Sigmoid colon (tissue), 6 donors: ENCODE measurements at regions not wholly inside any gene's neighbourhood (a gene's known extent, or its start where the extent isn't known, plus 50 kb on each side); places are given as distances from the start of the nearest gene placed in this dataset.

Experiments
- DNase-seq: peaks from one replicate; pipeline ENCODE4 v3.0.0-alpha.2; 2019
- H3K27ac ChIP-seq, 4 donors: fragments of 200-600 bp; sonication (generic); one replicate each; pipeline ENCODE4 v1.5.1; 2016 to 2019; ENCODE audit warnings: mild to moderate bottlenecking in 1 of 4
- H3K27me3 ChIP-seq, 3 donors: fragments of 200-600 bp; sonication (generic); one replicate each; pipeline ENCODE4 v1.5.1; 2019; ENCODE audit warnings: mild to moderate bottlenecking in 1 of 3
- H3K36me3 ChIP-seq, 4 donors: fragments of 200-600 bp; sonication (generic); one replicate each; pipeline ENCODE4 v1.5.1; 2016 to 2019
- H3K4me1 ChIP-seq, 4 donors: fragments of 200-600 bp; sonication (generic); one replicate each; pipeline ENCODE4 v1.5.1; 2017 to 2019
- H3K4me3 ChIP-seq, 4 donors: fragments of 200-600 bp; sonication (generic); one replicate each; pipeline ENCODE4 v1.5.1; 2017 to 2019; ENCODE audit warnings: mild to moderate bottlenecking in 2 of 4, moderate library complexity in 1 of 4
- H3K9me3 ChIP-seq, 4 donors: fragments of 200-600 bp in 3 of 4; sonication (generic) in 3 of 4; one replicate each; pipeline versions ENCODE4 v1.5.1 to v1.6.1; 2013 to 2019
- EP300 ChIP-seq, 4 donors: sonication (generic); formaldehyde crosslinking; IDR thresholded peaks; one replicate each; pipeline ENCODE4 v1.6.1; 2017; ENCODE audit warnings: antibody characterized with exemption in 4 of 4
- POLR2A ChIP-seq, 2 donors: fragments of 450-650 bp; IDR thresholded peaks; one replicate each; pipeline ENCODE4 v1.6.1; 2016; ENCODE audit warnings: antibody characterized with exemption in 2 of 2, mild to moderate bottlenecking in 2 of 2, moderate library complexity in 2 of 2
- POLR2AphosphoS5 ChIP-seq, 4 donors: sonication (generic); formaldehyde crosslinking; IDR thresholded peaks; one replicate each; pipeline ENCODE4 v1.6.1; 2017; ENCODE audit warnings: antibody characterized with exemption in 4 of 4
- WGBS, 2 donors: extraction: QIAGEN DNeasy Blood & Tissue Kit; methylation state at CpG; one replicate each; pipeline ENCODE4 v1.1.7; 2013; 5-methylcytosine and 5-hydroxymethylcytosine counted together
- intact Hi-C: fragments of 100-400 bp; cut with DNase I; formaldehyde crosslinking; loops from one replicate; pipeline ENCODE4 v1.15.1; 2023
- TF ChIP-seq, protein P1 (sequence below), 4 experiments: fragments of 450-650 bp in 3 of 4; fragments of 200-600 bp in 1 of 4; IDR thresholded peaks; one replicate each; pipeline ENCODE4 v1.5.1; 2016 to 2019; ENCODE audit warnings: antibody characterized with exemption in 4 of 4, mild to moderate bottlenecking in 3 of 4, moderate library complexity in 2 of 4
- donor health status: healthy with polysubstance abuse.
- donor health status: healthy.

GRCh38 chr2:219989744-219990143 lies 362.3 kb downstream of the SLC4A3 start:
- 83 to 87% methylated on average over 7 of the region's 7 CpGs for WGBS, 2 donors
- no peak for DNase-seq
- TF ChIP-seq POLR2AphosphoS5 (IDR thresholded peaks at IDR 0.05): no peak
- TF ChIP-seq EP300 (IDR thresholded peaks at IDR 0.05): no peak
- no peak for TF ChIP-seq POLR2A (IDR thresholded peaks at IDR 0.05)
- TF ChIP-seq, protein P1, sequence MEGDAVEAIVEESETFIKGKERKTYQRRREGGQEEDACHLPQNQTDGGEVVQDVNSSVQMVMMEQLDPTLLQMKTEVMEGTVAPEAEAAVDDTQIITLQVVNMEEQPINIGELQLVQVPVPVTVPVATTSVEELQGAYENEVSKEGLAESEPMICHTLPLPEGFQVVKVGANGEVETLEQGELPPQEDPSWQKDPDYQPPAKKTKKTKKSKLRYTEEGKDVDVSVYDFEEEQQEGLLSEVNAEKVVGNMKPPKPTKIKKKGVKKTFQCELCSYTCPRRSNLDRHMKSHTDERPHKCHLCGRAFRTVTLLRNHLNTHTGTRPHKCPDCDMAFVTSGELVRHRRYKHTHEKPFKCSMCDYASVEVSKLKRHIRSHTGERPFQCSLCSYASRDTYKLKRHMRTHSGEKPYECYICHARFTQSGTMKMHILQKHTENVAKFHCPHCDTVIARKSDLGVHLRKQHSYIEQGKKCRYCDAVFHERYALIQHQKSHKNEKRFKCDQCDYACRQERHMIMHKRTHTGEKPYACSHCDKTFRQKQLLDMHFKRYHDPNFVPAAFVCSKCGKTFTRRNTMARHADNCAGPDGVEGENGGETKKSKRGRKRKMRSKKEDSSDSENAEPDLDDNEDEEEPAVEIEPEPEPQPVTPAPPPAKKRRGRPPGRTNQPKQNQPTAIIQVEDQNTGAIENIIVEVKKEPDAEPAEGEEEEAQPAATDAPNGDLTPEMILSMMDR (IDR thresholded peaks at IDR 0.05): no peak
- no peaks in the 10 kb centered on the region for H3K4me1 ChIP-seq
- intact Hi-C loops: no loop called here
- H3K27me3 ChIP-seq: no peaks in the 10 kb centered on the region
- H3K36me3 ChIP-seq: no peaks in the 10 kb centered on the region
- no peak overlapping the region for H3K27ac ChIP-seq
- no peaks in the 10 kb centered on the region for H3K9me3 ChIP-seq
- no peak overlapping the region for H3K4me3 ChIP-seq

- TF ChIP-seq EP300 (IDR thresholded peaks at IDR 0.05) (no peak), POLR2AphosphoS5 (IDR thresholded peaks at IDR 0.05) (no peak), POLR2A (IDR thresholded peaks at IDR 0.05) (no peak)
- TF ChIP-seq, protein P1 (IDR thresholded peaks at IDR 0.05): no peak
- DNase-seq: no peak
- H3K36me3 ChIP-seq: no peaks in the 10 kb centered on the region
- WGBS, 2 donors: 76 to 79% methylated on average over 2 of the region's 2 CpGs
- intact Hi-C loops: no loop called here
- H3K27me3 ChIP-seq: no peaks in the 10 kb centered on the region
- H3K27ac ChIP-seq: no peak overlapping the region
- no peaks in the 10 kb centered on the region for H3K9me3 ChIP-seq
- H3K4me3 ChIP-seq: no peak overlapping the region
- H3K4me1 ChIP-seq: no peaks in the 10 kb centered on the region
Observed at GRCh38 chr2:219991116-219991515, 363.7 kb downstream of the SLC4A3 start.

DNA sequence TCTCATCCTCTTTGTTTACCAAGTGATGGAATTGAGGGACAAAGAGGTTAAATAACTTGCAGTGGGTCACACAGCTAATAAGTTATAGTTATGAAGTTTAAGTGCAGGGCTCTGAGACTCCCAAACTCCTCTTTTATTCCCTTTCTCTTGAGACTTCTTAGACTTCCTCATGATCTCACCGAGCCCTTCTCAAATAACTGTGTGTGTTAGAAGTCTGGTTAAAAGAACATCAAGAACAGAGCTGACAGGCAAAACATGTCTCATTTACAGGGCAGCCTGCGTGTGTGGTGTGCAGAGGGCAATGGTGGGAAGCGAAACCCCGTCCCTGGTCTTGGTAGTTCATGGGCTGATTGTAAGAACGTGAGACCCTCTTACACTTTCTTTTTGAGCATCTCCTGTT lies 368.0 kb downstream of the SLC4A3 start:
- TF ChIP-seq EP300 (IDR thresholded peaks at IDR 0.05) (no peak), POLR2A (IDR thresholded peaks at IDR 0.05) (no peak), POLR2AphosphoS5 (IDR thresholded peaks at IDR 0.05) (no peak)
- TF ChIP-seq, protein P1 (IDR thresholded peaks at IDR 0.05): no peak
- Histone ChIP-seq H3K9me3 (no peaks in the 10 kb centered on the region), H3K4me1 (no peaks in the 10 kb centered on the region), H3K27ac (no peak overlapping the region), H3K36me3 (no peaks in the 10 kb centered on the region), H3K4me3 (no peak overlapping the region), H3K27me3 (no peaks in the 10 kb centered on the region)
- intact Hi-C loops: no loop called here
- DNase-seq: no peak
- WGBS, 2 donors: 85 to 87% methylated on average over 5 of the region's 5 CpGs

GRCh38 chr2:219995991-219996765 lies 368.7 kb downstream of the SLC4A3 start:
- DNase-seq: no peak
- no peaks in the 10 kb centered on the region for H3K36me3 ChIP-seq
- no peak overlapping the region for H3K27ac ChIP-seq
- H3K4me1 ChIP-seq: no peaks in the 10 kb centered on the region
- no peak overlapping the region for H3K4me3 ChIP-seq
- WGBS, 2 donors: 75 to 86% methylated on average over 4 of the region's 4 CpGs
- TF ChIP-seq EP300 (IDR thresholded peaks at IDR 0.05) (no peak), POLR2AphosphoS5 (IDR thresholded peaks at IDR 0.05) (no peak), POLR2A (IDR thresholded peaks at IDR 0.05) (no peak)
- TF ChIP-seq, protein P1 (IDR thresholded peaks at IDR 0.05): no peak
- intact Hi-C loops: no loop called here
- H3K9me3 ChIP-seq: no peaks in the 10 kb centered on the region
- no peaks in the 10 kb centered on the region for H3K27me3 ChIP-seq
